GM12873 (cell line): ENCODE measurements at regions not wholly inside any gene's neighbourhood (a gene's known extent, or its start where the extent isn't known, plus 50 kb on each side); places are given as distances from the start of the nearest gene placed in this dataset.

Experiments
- TF ChIP-seq, protein P1 (sequence below): IDR thresholded peaks from 2 replicates; pipeline ENCODE4 v1.5.1; 2012; ENCODE audit warnings: low read depth, mild to moderate bottlenecking, moderate library complexity, low read length, control low read depth; ENCODE audit not compliant: insufficient read depth; ENCODE audit errors: missing control alignments

DNA sequence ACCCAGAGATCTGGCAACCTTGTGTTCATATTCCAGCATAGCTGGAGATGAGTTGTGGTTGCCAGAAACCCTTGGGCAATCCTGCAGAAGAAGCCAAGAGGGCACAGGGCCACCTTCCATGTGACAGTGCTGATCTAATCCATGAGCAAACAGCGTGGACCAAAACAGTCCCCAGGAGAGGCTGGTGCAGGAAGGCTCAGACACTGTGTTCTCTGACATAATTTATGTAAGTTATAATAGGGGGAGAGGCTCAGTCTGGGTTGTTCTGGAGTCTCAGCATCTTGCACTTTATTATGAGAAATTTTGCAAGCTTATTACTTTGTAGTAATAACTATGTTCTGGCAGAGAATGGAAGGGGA, 273.9 kb downstream of the HAPSTR1 start:
- TF ChIP-seq, protein P1, sequence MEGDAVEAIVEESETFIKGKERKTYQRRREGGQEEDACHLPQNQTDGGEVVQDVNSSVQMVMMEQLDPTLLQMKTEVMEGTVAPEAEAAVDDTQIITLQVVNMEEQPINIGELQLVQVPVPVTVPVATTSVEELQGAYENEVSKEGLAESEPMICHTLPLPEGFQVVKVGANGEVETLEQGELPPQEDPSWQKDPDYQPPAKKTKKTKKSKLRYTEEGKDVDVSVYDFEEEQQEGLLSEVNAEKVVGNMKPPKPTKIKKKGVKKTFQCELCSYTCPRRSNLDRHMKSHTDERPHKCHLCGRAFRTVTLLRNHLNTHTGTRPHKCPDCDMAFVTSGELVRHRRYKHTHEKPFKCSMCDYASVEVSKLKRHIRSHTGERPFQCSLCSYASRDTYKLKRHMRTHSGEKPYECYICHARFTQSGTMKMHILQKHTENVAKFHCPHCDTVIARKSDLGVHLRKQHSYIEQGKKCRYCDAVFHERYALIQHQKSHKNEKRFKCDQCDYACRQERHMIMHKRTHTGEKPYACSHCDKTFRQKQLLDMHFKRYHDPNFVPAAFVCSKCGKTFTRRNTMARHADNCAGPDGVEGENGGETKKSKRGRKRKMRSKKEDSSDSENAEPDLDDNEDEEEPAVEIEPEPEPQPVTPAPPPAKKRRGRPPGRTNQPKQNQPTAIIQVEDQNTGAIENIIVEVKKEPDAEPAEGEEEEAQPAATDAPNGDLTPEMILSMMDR = no peak

DNA sequence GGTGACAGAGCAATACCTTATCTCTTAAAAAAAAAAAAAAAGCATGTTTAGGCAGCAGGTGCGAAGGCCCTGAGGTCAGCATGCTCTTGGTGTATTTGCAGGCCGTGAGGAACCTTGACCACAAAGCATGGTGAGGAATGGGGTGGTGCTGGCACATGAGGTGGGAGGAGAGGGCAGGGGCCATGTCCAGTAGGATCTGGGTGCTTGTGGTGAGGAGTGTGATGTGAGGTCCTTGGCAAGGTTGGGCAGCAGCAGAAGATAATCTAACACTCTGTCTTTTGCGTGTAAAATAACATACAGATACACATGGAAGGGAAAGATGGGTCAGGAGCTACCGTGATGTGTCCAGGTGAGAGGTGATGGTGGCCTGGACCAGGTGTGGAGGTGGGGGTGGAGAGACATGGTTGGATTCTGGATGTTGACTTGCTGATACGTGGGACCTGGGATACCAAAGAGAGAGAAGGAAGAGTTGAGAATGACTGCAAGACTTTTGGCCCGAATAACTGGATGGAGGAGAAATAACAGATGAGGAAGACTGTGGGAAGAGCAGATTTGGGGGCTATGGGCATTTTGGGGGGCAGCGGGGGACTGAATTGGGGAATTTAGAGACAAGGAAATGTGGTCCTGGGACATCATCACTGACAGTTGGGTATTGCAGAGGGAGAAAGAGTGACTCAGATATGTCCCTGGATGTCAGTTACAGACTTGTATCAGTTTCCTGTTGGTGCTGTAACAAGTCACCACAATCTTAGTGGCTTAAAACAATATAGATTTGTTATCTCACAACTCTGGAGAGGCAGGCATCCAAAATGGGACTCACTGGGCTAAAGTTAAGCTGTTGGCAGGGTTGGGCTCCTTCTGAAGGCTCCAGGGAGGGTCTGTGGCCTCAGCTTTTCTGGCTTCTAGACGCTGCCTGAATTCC, 274.9 kb downstream of the HAPSTR1 start:
- TF ChIP-seq, protein P1 = no peak

DNA sequence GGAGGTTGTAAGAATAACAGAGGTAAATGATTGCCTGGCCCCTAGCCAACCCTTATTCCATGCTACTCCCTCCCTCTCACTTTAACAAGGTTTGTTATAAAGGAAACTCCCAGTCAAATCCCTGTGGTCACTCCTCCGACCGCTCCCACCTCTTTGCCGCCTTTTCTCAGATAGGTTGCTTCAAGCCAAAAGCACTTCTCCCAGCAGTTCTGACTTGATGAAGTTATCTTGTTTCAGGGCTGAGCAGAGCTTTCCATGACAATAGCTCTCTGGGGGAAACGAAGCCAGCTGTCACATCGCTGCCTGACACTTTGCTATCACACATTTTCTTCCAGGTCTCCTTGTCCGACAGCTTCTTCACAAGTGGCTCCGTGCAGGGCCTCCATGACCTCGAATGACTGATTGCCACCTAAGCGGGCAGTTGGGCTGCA, 278.6 kb downstream of the HAPSTR1 start:
- TF ChIP-seq, protein P1 = no peak

DNA sequence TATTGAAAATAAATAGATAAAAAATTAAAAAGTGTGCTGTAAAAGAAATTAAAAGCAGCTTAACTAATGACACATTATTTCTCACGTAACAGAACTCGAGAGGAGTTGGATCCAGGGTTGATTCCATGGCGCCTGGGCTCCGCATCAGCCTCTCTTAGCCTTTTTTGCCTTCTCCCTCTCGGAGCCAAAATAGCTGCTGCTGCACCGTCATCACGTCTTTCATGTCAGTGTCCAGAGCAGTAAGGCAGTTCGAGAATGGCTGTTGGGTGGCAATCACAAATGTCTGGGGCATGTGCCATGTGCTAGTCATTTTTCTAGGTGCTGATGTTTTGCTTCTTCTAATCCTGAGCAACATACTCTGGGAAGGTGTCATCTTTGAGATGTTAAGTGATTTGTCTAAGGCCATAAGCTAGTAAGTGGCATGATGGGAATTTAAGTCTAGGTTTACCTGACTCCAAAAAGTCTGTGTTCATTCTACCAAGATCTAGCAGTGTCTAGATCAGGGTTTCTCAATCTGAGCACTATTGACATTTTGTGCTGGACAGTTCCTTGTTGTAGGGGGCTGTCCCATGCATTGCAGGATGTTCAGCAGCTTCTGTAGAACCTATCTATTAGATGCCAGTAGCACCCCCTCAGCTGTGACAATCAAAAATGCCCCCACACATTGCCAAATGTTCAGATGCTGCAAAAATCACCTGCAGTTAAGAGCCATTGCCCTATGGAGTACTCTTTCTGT, 280.4 kb downstream of the HAPSTR1 start:
- TF ChIP-seq, protein P1 = no peak

DNA sequence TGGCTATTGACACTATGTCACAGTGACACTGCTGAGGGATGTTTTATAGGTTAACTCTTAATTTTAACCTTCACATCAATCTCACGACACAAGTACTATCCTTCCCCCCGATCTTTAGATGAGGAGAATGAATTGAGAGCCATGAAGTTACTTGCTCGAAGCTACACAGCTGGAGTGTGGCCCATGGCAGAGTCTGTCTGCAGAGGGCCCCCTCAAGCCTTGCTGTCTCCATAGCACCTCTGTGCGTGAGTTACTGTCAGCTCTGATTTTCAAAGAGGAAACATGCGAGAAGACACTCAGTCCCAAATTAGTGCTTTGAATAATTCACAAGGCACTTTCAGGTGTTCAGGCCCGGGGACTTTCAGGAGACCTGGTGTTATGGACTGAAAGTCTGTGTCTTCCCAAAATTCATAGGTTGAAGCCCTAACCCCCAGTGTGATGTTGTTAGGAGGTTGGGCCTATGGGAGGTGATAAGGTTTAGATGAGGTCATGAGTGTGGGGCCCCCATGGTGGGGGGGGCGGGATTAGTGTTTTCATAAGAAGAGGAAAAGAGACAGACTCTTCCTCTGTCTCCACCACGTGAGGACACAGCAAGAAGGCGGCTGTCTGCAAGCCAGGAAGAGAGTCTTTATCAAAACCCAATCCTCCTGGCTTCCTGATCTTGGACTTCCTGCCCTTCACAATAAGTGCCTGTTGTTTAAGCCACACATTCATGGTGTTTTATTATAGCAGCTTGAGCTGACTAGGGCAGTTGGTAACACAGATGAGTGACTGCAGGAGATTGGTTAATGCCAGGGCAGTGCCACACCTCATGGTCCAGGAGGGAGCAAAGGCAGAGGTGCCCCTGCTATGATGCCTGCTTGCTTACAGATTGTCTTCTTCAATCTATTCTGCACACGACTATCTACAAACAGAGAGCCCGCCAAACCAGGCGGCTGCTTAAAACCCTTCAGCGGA, 281.8 kb downstream of the HAPSTR1 start:
- TF ChIP-seq, protein P1 = no peak

DNA sequence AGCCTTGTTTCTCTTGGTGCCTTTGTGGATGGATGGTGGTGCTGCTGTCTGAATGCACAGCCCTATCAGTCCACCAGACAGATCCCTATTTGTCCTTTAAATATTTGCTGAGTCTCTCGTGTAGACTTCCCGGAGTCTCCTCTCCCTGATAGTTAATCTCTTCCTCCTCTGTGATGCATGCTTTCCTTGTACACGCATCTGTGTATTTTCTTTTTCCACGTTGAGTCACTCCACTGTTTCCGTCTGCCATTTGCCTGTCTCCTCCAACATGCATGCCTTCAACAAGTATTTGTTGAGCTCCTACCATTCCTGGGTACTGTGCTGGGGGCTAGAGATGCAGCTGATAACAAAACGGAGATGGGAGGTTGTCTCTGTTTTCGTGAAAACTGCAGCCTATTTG, 282.6 kb downstream of the HAPSTR1 start:
- TF ChIP-seq, protein P1 = no peak
